H1 (cell line): ENCODE measurements at regions not wholly inside any gene's neighbourhood (a gene's known extent, or its start where the extent isn't known, plus 50 kb on each side); places are given as distances from the start of the nearest gene placed in this dataset.

ENCODE experiments used
- CTCF ChIA-PET: fragments of 300-600 bp; sonication (Branson Sonifier 250); formaldehyde crosslinking; loops from one replicate; lab custom pipeline; 2021; ENCODE audit not compliant: partially characterized antibody; lab: Charles Lee
- POLR2A ChIA-PET: fragments of 300-600 bp; sonication (Branson Sonifier 250); formaldehyde crosslinking; loops from one replicate; lab custom pipeline; 2021; ENCODE audit warnings: inconsistent platforms; ENCODE audit not compliant: partially characterized antibody; lab: Charles Lee
- DNase-seq, 2 experiments: peaks; one replicate each; pipeline versions ENCODE4 v3.0.0 to v3.0.0-alpha.2; 2010 to 2022; ENCODE audit warnings: low spot score in 2 of 2, low read depth in 1 of 2, mixed read lengths in 1 of 2
- FAIRE-seq: peaks from 2 replicates; lab custom pipeline; 2011; peaks lifted over from hg19 to GRCh38; lab: Jason Lieb, UNC
- H2AFZ ChIP-seq: 2 replicates; pipeline ENCODE4 v1.8.1; 2012; ENCODE audit warnings: low read length, inconsistent platforms
- H2AK5ac ChIP-seq: 2 replicates; pipeline ENCODE4 v1.6.1; 2013; ENCODE audit warnings: low read depth, low read length
- H2BK120ac ChIP-seq: replicated peaks from 2 replicates; pipeline ENCODE3; 2013; ENCODE audit warnings: low read depth, low read length, inconsistent platforms
- H2BK12ac ChIP-seq: 2 replicates; pipeline ENCODE4 v1.6.1; 2013; ENCODE audit warnings: low read depth, low read length
- H2BK15ac ChIP-seq: 2 replicates; pipeline ENCODE4 v1.6.1; 2013; ENCODE audit warnings: low read length
- H2BK20ac ChIP-seq: 2 replicates; pipeline ENCODE4 v1.6.1; 2013; ENCODE audit warnings: low read length
- H2BK5ac ChIP-seq: 2 replicates; pipeline ENCODE4 v1.6.1; 2013; ENCODE audit warnings: low read depth, low read length
- H3K14ac ChIP-seq: 2 replicates; pipeline ENCODE4 v1.6.1; 2013; ENCODE audit warnings: inconsistent platforms; ENCODE audit not compliant: insufficient read length
- H3K18ac ChIP-seq: 2 replicates; pipeline ENCODE4 v1.6.1; 2013; ENCODE audit warnings: low read length; ENCODE audit errors: extremely low read depth
- H3K23ac ChIP-seq: 2 replicates; pipeline ENCODE4 v1.6.1; 2013; ENCODE audit warnings: inconsistent platforms; ENCODE audit not compliant: insufficient read length
- H3K23me2 ChIP-seq: 2 replicates; pipeline ENCODE4 v1.6.1; 2013; ENCODE audit warnings: low read depth, low read length
- H3K27ac ChIP-seq: 2 replicates; pipeline ENCODE4 v1.6.1; 2011; ENCODE audit warnings: low read depth, low read length, inconsistent platforms
- H3K27me3 ChIP-seq, 4 experiments: replicated peaks in 1 of 4; 1 replicate in 1 of 4; 2 replicates in 3 of 4; pipeline versions ENCODE4 v1.6.1 to v1.8.1; 2011 to 2013; ENCODE audit warnings: low read length in 3 of 4, mild to moderate bottlenecking in 3 of 4, inconsistent platforms in 2 of 4, mixed read lengths in 2 of 4, moderate library complexity in 1 of 4; ENCODE audit not compliant: control insufficient read depth in 3 of 4, insufficient read depth in 3 of 4; ENCODE audit errors: extremely low read depth in 1 of 4
- H3K36me3 ChIP-seq, 4 experiments: 2 replicates each; pipeline versions ENCODE4 v1.6.1 to v1.8.1; 2011 to 2013; ENCODE audit warnings: mild to moderate bottlenecking in 4 of 4, low read length in 3 of 4, moderate library complexity in 2 of 4, control low read depth in 1 of 4, inconsistent platforms in 1 of 4; ENCODE audit not compliant: insufficient read depth in 4 of 4, control insufficient read depth in 2 of 4
- H3K4ac ChIP-seq: replicated peaks from 2 replicates; pipeline ENCODE3; 2013; ENCODE audit warnings: low read length, low read depth, mixed read lengths, inconsistent platforms; ENCODE audit not compliant: insufficient read length
- H3K4me1 ChIP-seq, 4 experiments: replicated peaks in 1 of 4; 1 replicate in 1 of 4; 2 replicates in 3 of 4; pipeline versions ENCODE4 v1.6.1 to v1.8.1; 2011 to 2013; ENCODE audit warnings: low read length in 3 of 4, inconsistent platforms in 2 of 4, mixed read lengths in 1 of 4; ENCODE audit not compliant: insufficient read depth in 4 of 4, control insufficient read depth in 3 of 4
- H3K4me2 ChIP-seq, 2 experiments: 2 replicates each; pipeline versions ENCODE4 v1.6.1 to v1.8.1; 2011 to 2013; ENCODE audit warnings: low read depth in 2 of 2, low read length in 2 of 2, control low read depth in 1 of 2, inconsistent platforms in 1 of 2, mild to moderate bottlenecking in 1 of 2; ENCODE audit not compliant: insufficient read depth in 1 of 2
- H3K4me3 ChIP-seq, 4 experiments: fragments of 200-600, 300-600 bp in 1 of 4; sonication (generic), shearing (Covaris generic), sonication (Bioruptor Twin) in 1 of 4; 2 replicates each; pipeline versions ENCODE4 v1.5.1 to v1.8.1; 2011 to 2016; ENCODE audit warnings: low read length in 4 of 4, low read depth in 3 of 4, control low read depth in 2 of 4, inconsistent platforms in 2 of 4, mild to moderate bottlenecking in 2 of 4, mixed read lengths in 1 of 4, moderate library complexity in 1 of 4; ENCODE audit not compliant: insufficient read depth in 2 of 4; ENCODE audit errors: extremely low read depth in 1 of 4
- H3K56ac ChIP-seq: replicated peaks from 2 replicates; pipeline ENCODE3; 2013; ENCODE audit warnings: low read depth, mild to moderate bottlenecking, mixed read lengths, low read length, inconsistent platforms; ENCODE audit not compliant: insufficient read length
- H3K79me1 ChIP-seq: 2 replicates; pipeline ENCODE4 v1.6.1; 2013; ENCODE audit warnings: low read depth, low read length, control low read depth
- H3K79me2 ChIP-seq, 2 experiments: 2 replicates each; pipeline versions ENCODE4 v1.6.1 to v1.8.1; 2012 to 2013; ENCODE audit warnings: low read length in 2 of 2, mild to moderate bottlenecking in 2 of 2, inconsistent platforms in 1 of 2; ENCODE audit not compliant: insufficient read depth in 2 of 2, control insufficient read depth in 1 of 2
- H3K9ac ChIP-seq, 4 experiments: replicated peaks in 1 of 4; 1 replicate in 1 of 4; 2 replicates in 3 of 4; pipeline versions ENCODE4 v1.6.1 to v1.8.1; 2011 to 2013; ENCODE audit warnings: low read depth in 3 of 4, low read length in 3 of 4, control low read depth in 2 of 4, mild to moderate bottlenecking in 2 of 4, moderate library complexity in 2 of 4, inconsistent platforms in 1 of 4; ENCODE audit errors: extremely low read depth in 1 of 4
- H3K9me3 ChIP-seq, 2 experiments: 2 replicates each; pipeline versions ENCODE4 v1.6.1 to v1.8.1; 2012 to 2013; ENCODE audit warnings: mild to moderate bottlenecking in 2 of 2, moderate library complexity in 2 of 2, control low read depth in 1 of 2, inconsistent platforms in 1 of 2, low read depth in 1 of 2, low read length in 1 of 2, mixed read lengths in 1 of 2; ENCODE audit not compliant: insufficient read depth in 2 of 2
- H4K20me1 ChIP-seq, 2 experiments: replicated peaks in 1 of 2; 2 replicates each; pipeline versions ENCODE3 to v1.8.1; 2011 to 2013; ENCODE audit warnings: inconsistent platforms in 2 of 2, low read length in 2 of 2, mild to moderate bottlenecking in 1 of 2; ENCODE audit not compliant: insufficient read depth in 2 of 2, control insufficient read depth in 1 of 2
- H4K5ac ChIP-seq: 2 replicates; pipeline ENCODE4 v1.6.1; 2013; ENCODE audit warnings: low read length, low read depth, mixed read lengths, inconsistent platforms; ENCODE audit not compliant: insufficient read length
- H4K8ac ChIP-seq: 2 replicates; pipeline ENCODE4 v1.8.0; 2013; ENCODE audit warnings: mild to moderate bottlenecking, moderate library complexity, low read length, inconsistent platforms; ENCODE audit not compliant: insufficient read depth; ENCODE audit errors: extremely low read depth
- H4K91ac ChIP-seq: replicated peaks from 2 replicates; pipeline ENCODE3; 2013; ENCODE audit warnings: low read length, mixed read lengths, inconsistent platforms; ENCODE audit not compliant: insufficient read length
- EZH2 ChIP-seq: fragments of 200-600 bp; sonication (generic); IDR thresholded peaks from 2 replicates; pipeline ENCODE4 v1.7.1; 2012; ENCODE audit warnings: low read depth, mild to moderate bottlenecking, moderate library complexity, low read length, inconsistent platforms; ENCODE audit not compliant: severe bottlenecking
- HDAC6 ChIP-seq: IDR thresholded peaks from one replicate; pipeline ENCODE4 v1.7.1; 2012; ENCODE audit warnings: low read depth, mild to moderate bottlenecking, inconsistent platforms, low read length, moderate library complexity
- JUND ChIP-seq: IDR thresholded peaks from 2 replicates; pipeline ENCODE4 v1.6.1; 2011; ENCODE audit warnings: mild to moderate bottlenecking, improper control_type of control experiment, low read length
- POLR2A ChIP-seq, 2 experiments: IDR thresholded peaks; 1 replicate in 1 of 2; 2 replicates in 1 of 2; pipeline ENCODE4 v1.6.1; 2011; ENCODE audit warnings: low read depth in 2 of 2, low read length in 2 of 2, mild to moderate bottlenecking in 2 of 2; ENCODE audit errors: control extremely low read depth in 1 of 2
- SP1 ChIP-seq: IDR thresholded peaks from 2 replicates; pipeline ENCODE4 v1.6.1; 2011; ENCODE audit warnings: low read depth, low read length
- SRF ChIP-seq: IDR thresholded peaks from 2 replicates; pipeline ENCODE4 v1.6.1; 2011; ENCODE audit warnings: mild to moderate bottlenecking, low read depth, low read length, moderate library complexity
- WGBS, 2 experiments: shearing (Covaris generic) in 1 of 2; methylation state at CpG; one replicate each; pipeline versions ENCODE4 v1.1.6 to v1.1.7; 2013 to 2015; ENCODE audit warnings: low lambda C conversion rate in 2 of 2, mixed read lengths in 2 of 2, inconsistent platforms in 1 of 2, low coverage in 1 of 2, missing lambda C conversion rate in 1 of 2; ENCODE audit not compliant: insufficient replicate concordance in 2 of 2, insufficient coverage in 1 of 2, insufficient read length in 1 of 2; ENCODE audit errors: extremely low coverage in 1 of 2, missing lambda C conversion rate in 1 of 2; 5-methylcytosine and 5-hydroxymethylcytosine counted together

DNA sequence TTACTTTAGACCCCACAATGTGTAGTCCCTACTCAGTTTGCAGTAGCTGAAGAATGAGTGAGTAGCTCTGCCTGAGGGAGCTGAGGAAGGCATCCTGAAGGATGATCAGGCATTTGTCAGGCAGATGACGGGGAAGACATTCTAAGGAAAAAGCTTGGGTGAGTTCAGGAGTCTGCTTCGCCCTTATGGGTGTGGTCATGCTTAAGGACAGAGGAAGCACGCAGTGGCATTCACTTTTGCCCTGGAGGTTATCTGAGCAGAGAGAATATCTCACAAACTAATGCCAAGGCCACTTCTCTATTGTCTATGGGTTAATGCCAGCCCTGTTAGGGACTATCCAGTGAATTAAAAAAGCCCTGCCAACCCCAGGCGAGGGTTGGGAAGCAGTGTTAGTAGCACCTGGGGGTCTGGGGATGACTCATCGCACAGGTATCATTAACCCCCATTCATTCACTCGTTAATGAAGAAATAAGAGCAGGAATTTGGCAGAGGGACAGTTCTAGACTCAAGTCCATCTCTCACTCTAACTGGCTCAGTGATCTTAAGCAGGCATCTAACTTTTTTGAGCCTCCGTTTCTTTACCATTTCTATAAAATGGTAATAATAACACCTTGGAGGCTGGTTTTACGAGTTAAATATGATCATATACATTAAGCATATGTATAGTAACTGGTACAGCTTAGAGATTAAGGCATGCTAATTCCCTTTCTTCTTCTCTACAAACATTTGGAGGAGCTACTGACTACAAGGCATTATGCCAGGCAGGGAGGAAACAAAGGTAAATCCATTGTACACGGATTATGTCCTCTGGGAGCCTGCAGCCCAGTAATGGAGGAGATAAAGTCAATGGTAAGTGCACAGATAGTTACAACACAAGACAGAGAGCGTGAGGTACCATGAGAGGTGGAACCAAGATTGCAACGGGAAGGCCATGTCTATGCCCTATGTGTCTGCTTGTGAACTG is 93.2 kb upstream of the AKIRIN2 start:
- H3K36me3 ChIP-seq = no peaks in the 10 kb centered on the region
- no peaks in the 10 kb centered on the region for H4K20me1 ChIP-seq
- peaks cover 0 to 8% (median 5%) of the 10 kb centered on the region in 4 experiments; a peak in 4 of 7 replicates for H3K4me1 ChIP-seq
- ChIA-PET POLR2A (no interaction called here), CTCF (interaction anchor here (0.6 to 0.9 kb wide), 3 partner anchors 12 to 934 kb away, joined by 3 read pairs; no protein-coding TSS in a partner anchor)
- H2BK120ac ChIP-seq = no peak overlapping the region
- no peak overlapping the region for H2BK12ac ChIP-seq
- H2BK20ac ChIP-seq = 0 out of 2 replicates have a peak overlapping the region, but pooled peaks have one; percentile 2
- H3K14ac ChIP-seq = no peak overlapping the region
- no peak overlapping the region for H3K56ac ChIP-seq
- no peak for TF ChIP-seq POLR2A (IDR thresholded peaks at IDR 0.05; ENCODE audit: control extremely low read depth in 1 of 2, low read depth in 2 of 2, low read length in 2 of 2)
- peak; percentile 84 for TF ChIP-seq JUND
- no peak for TF ChIP-seq SP1
- TF ChIP-seq SRF = no peak
- TF ChIP-seq EZH2 = no peak
- no peak for TF ChIP-seq HDAC6
- H3K4me3 ChIP-seq = no peak overlapping the region
- H3K18ac ChIP-seq = no peak overlapping the region
- H2BK5ac ChIP-seq = no peak overlapping the region
- no peak overlapping the region for H3K9ac ChIP-seq
- FAIRE-seq (no peak), DNase-seq (no peak)
- H3K79me2 ChIP-seq = no peaks in the 10 kb centered on the region
- H3K9me3 ChIP-seq = no peaks in the 10 kb centered on the region
- H3K23ac ChIP-seq = no peak overlapping the region
- no peak overlapping the region for H4K8ac ChIP-seq
- H3K79me1 ChIP-seq = no peaks in the 10 kb centered on the region
- H3K23me2 ChIP-seq = no peaks in the 10 kb centered on the region
- no peak overlapping the region for H2AK5ac ChIP-seq
- H3K4me2 ChIP-seq = no peak overlapping the region; a peak in 1 of 4 replicates
- H4K91ac ChIP-seq = no peak overlapping the region
- H3K27ac ChIP-seq = no peak overlapping the region
- H3K4ac ChIP-seq = no peak overlapping the region
- H2AFZ ChIP-seq = 0 out of 2 replicates have a peak overlapping the region, but pooled peaks have one; percentile 73
- H3K27me3 ChIP-seq = no peaks in the 10 kb centered on the region
- WGBS, 2 experiments = 72% methylated on average over 11 of the region's 11 CpGs; no CpG with 5 or more reads in 1 of the 2 experiments
- H4K5ac ChIP-seq = no peak overlapping the region
- H2BK15ac ChIP-seq = no peak overlapping the region
